H1 (cell line): ENCODE measurements at regions not wholly inside any gene's neighbourhood (a gene's known extent, or its start where the extent isn't known, plus 50 kb on each side); places are given as distances from the start of the nearest gene placed in this dataset.

Experiments
- CTCF ChIA-PET: fragments of 300-600 bp; sonication (Branson Sonifier 250); formaldehyde crosslinking; loops from one replicate; lab custom pipeline; 2021; ENCODE audit not compliant: partially characterized antibody; lab: Charles Lee
- POLR2A ChIA-PET: fragments of 300-600 bp; sonication (Branson Sonifier 250); formaldehyde crosslinking; loops from one replicate; lab custom pipeline; 2021; ENCODE audit warnings: inconsistent platforms; ENCODE audit not compliant: partially characterized antibody; lab: Charles Lee
- DNase-seq, 2 experiments: peaks; one replicate each; pipeline versions ENCODE4 v3.0.0 to v3.0.0-alpha.2; 2010 to 2022; ENCODE audit warnings: low spot score in 2 of 2, low read depth in 1 of 2, mixed read lengths in 1 of 2
- FAIRE-seq: peaks from 2 replicates; lab custom pipeline; 2011; peaks lifted over from hg19 to GRCh38; lab: Jason Lieb, UNC
- H2AFZ ChIP-seq: 2 replicates; pipeline ENCODE4 v1.8.1; 2012; ENCODE audit warnings: low read length, inconsistent platforms
- H2AK5ac ChIP-seq: 2 replicates; pipeline ENCODE4 v1.6.1; 2013; ENCODE audit warnings: low read depth, low read length
- H2BK120ac ChIP-seq: replicated peaks from 2 replicates; pipeline ENCODE3; 2013; ENCODE audit warnings: low read depth, low read length, inconsistent platforms
- H2BK12ac ChIP-seq: 2 replicates; pipeline ENCODE4 v1.6.1; 2013; ENCODE audit warnings: low read depth, low read length
- H2BK15ac ChIP-seq: 2 replicates; pipeline ENCODE4 v1.6.1; 2013; ENCODE audit warnings: low read length
- H2BK20ac ChIP-seq: 2 replicates; pipeline ENCODE4 v1.6.1; 2013; ENCODE audit warnings: low read length
- H2BK5ac ChIP-seq: 2 replicates; pipeline ENCODE4 v1.6.1; 2013; ENCODE audit warnings: low read depth, low read length
- H3K14ac ChIP-seq: 2 replicates; pipeline ENCODE4 v1.6.1; 2013; ENCODE audit warnings: inconsistent platforms; ENCODE audit not compliant: insufficient read length
- H3K18ac ChIP-seq: 2 replicates; pipeline ENCODE4 v1.6.1; 2013; ENCODE audit warnings: low read length; ENCODE audit errors: extremely low read depth
- H3K23ac ChIP-seq: 2 replicates; pipeline ENCODE4 v1.6.1; 2013; ENCODE audit warnings: inconsistent platforms; ENCODE audit not compliant: insufficient read length
- H3K23me2 ChIP-seq: 2 replicates; pipeline ENCODE4 v1.6.1; 2013; ENCODE audit warnings: low read depth, low read length
- H3K27ac ChIP-seq: 2 replicates; pipeline ENCODE4 v1.6.1; 2011; ENCODE audit warnings: low read depth, low read length, inconsistent platforms
- H3K27me3 ChIP-seq, 4 experiments: replicated peaks in 1 of 4; 1 replicate in 1 of 4; 2 replicates in 3 of 4; pipeline versions ENCODE4 v1.6.1 to v1.8.1; 2011 to 2013; ENCODE audit warnings: low read length in 3 of 4, mild to moderate bottlenecking in 3 of 4, inconsistent platforms in 2 of 4, mixed read lengths in 2 of 4, moderate library complexity in 1 of 4; ENCODE audit not compliant: control insufficient read depth in 3 of 4, insufficient read depth in 3 of 4; ENCODE audit errors: extremely low read depth in 1 of 4
- H3K36me3 ChIP-seq, 4 experiments: 2 replicates each; pipeline versions ENCODE4 v1.6.1 to v1.8.1; 2011 to 2013; ENCODE audit warnings: mild to moderate bottlenecking in 4 of 4, low read length in 3 of 4, moderate library complexity in 2 of 4, control low read depth in 1 of 4, inconsistent platforms in 1 of 4; ENCODE audit not compliant: insufficient read depth in 4 of 4, control insufficient read depth in 2 of 4
- H3K4ac ChIP-seq: replicated peaks from 2 replicates; pipeline ENCODE3; 2013; ENCODE audit warnings: low read length, low read depth, mixed read lengths, inconsistent platforms; ENCODE audit not compliant: insufficient read length
- H3K4me1 ChIP-seq, 4 experiments: replicated peaks in 1 of 4; 1 replicate in 1 of 4; 2 replicates in 3 of 4; pipeline versions ENCODE4 v1.6.1 to v1.8.1; 2011 to 2013; ENCODE audit warnings: low read length in 3 of 4, inconsistent platforms in 2 of 4, mixed read lengths in 1 of 4; ENCODE audit not compliant: insufficient read depth in 4 of 4, control insufficient read depth in 3 of 4
- H3K4me2 ChIP-seq, 2 experiments: 2 replicates each; pipeline versions ENCODE4 v1.6.1 to v1.8.1; 2011 to 2013; ENCODE audit warnings: low read depth in 2 of 2, low read length in 2 of 2, control low read depth in 1 of 2, inconsistent platforms in 1 of 2, mild to moderate bottlenecking in 1 of 2; ENCODE audit not compliant: insufficient read depth in 1 of 2
- H3K4me3 ChIP-seq, 4 experiments: fragments of 200-600, 300-600 bp in 1 of 4; sonication (generic), shearing (Covaris generic), sonication (Bioruptor Twin) in 1 of 4; 2 replicates each; pipeline versions ENCODE4 v1.5.1 to v1.8.1; 2011 to 2016; ENCODE audit warnings: low read length in 4 of 4, low read depth in 3 of 4, control low read depth in 2 of 4, inconsistent platforms in 2 of 4, mild to moderate bottlenecking in 2 of 4, mixed read lengths in 1 of 4, moderate library complexity in 1 of 4; ENCODE audit not compliant: insufficient read depth in 2 of 4; ENCODE audit errors: extremely low read depth in 1 of 4
- H3K56ac ChIP-seq: replicated peaks from 2 replicates; pipeline ENCODE3; 2013; ENCODE audit warnings: low read depth, mild to moderate bottlenecking, mixed read lengths, low read length, inconsistent platforms; ENCODE audit not compliant: insufficient read length
- H3K79me1 ChIP-seq: 2 replicates; pipeline ENCODE4 v1.6.1; 2013; ENCODE audit warnings: low read depth, low read length, control low read depth
- H3K79me2 ChIP-seq, 2 experiments: 2 replicates each; pipeline versions ENCODE4 v1.6.1 to v1.8.1; 2012 to 2013; ENCODE audit warnings: low read length in 2 of 2, mild to moderate bottlenecking in 2 of 2, inconsistent platforms in 1 of 2; ENCODE audit not compliant: insufficient read depth in 2 of 2, control insufficient read depth in 1 of 2
- H3K9ac ChIP-seq, 4 experiments: replicated peaks in 1 of 4; 1 replicate in 1 of 4; 2 replicates in 3 of 4; pipeline versions ENCODE4 v1.6.1 to v1.8.1; 2011 to 2013; ENCODE audit warnings: low read depth in 3 of 4, low read length in 3 of 4, control low read depth in 2 of 4, mild to moderate bottlenecking in 2 of 4, moderate library complexity in 2 of 4, inconsistent platforms in 1 of 4; ENCODE audit errors: extremely low read depth in 1 of 4
- H3K9me3 ChIP-seq, 2 experiments: 2 replicates each; pipeline versions ENCODE4 v1.6.1 to v1.8.1; 2012 to 2013; ENCODE audit warnings: mild to moderate bottlenecking in 2 of 2, moderate library complexity in 2 of 2, control low read depth in 1 of 2, inconsistent platforms in 1 of 2, low read depth in 1 of 2, low read length in 1 of 2, mixed read lengths in 1 of 2; ENCODE audit not compliant: insufficient read depth in 2 of 2
- H4K20me1 ChIP-seq, 2 experiments: replicated peaks in 1 of 2; 2 replicates each; pipeline versions ENCODE3 to v1.8.1; 2011 to 2013; ENCODE audit warnings: inconsistent platforms in 2 of 2, low read length in 2 of 2, mild to moderate bottlenecking in 1 of 2; ENCODE audit not compliant: insufficient read depth in 2 of 2, control insufficient read depth in 1 of 2
- H4K5ac ChIP-seq: 2 replicates; pipeline ENCODE4 v1.6.1; 2013; ENCODE audit warnings: low read length, low read depth, mixed read lengths, inconsistent platforms; ENCODE audit not compliant: insufficient read length
- H4K8ac ChIP-seq: 2 replicates; pipeline ENCODE4 v1.8.0; 2013; ENCODE audit warnings: mild to moderate bottlenecking, moderate library complexity, low read length, inconsistent platforms; ENCODE audit not compliant: insufficient read depth; ENCODE audit errors: extremely low read depth
- H4K91ac ChIP-seq: replicated peaks from 2 replicates; pipeline ENCODE3; 2013; ENCODE audit warnings: low read length, mixed read lengths, inconsistent platforms; ENCODE audit not compliant: insufficient read length
- CBX5 ChIP-seq: fragments of 300-800, 300-1000 bp; sonication (generic); IDR thresholded peaks from 2 replicates; pipeline ENCODE4 v1.7.1; 2016; ENCODE audit warnings: antibody characterized with exemption, low read length, low read depth
- KDM4A ChIP-seq: IDR thresholded peaks from one replicate; pipeline ENCODE4 v1.7.1; 2012; ENCODE audit warnings: low read depth, mild to moderate bottlenecking, moderate library complexity, low read length, inconsistent platforms; ENCODE audit not compliant: severe bottlenecking
- KDM5A ChIP-seq: fragments of 200-600 bp; IDR thresholded peaks from 2 replicates; pipeline ENCODE4 v1.7.1; 2012; ENCODE audit warnings: mild to moderate bottlenecking, low read length, inconsistent platforms, mixed read lengths
- NANOG ChIP-seq: IDR thresholded peaks from 2 replicates; pipeline ENCODE4 v1.6.1; 2011; ENCODE audit warnings: low read length, low read depth, mild to moderate bottlenecking, inconsistent platforms; ENCODE audit not compliant: insufficient read depth, poor library complexity, severe bottlenecking
- PHF8 ChIP-seq: fragments of 200-600 bp; sonication (generic); conservative IDR thresholded peaks from 2 replicates; pipeline ENCODE4 v1.7.1; 2012; ENCODE audit warnings: low read depth, mild to moderate bottlenecking, inconsistent platforms, low read length, moderate library complexity
- RBBP5 ChIP-seq: IDR thresholded peaks from 2 replicates; pipeline ENCODE4 v1.7.1; 2012; ENCODE audit warnings: low read depth, mild to moderate bottlenecking, inconsistent platforms, low read length, moderate library complexity, borderline replicate concordance
- RFX5 ChIP-seq: IDR thresholded peaks from 2 replicates; pipeline ENCODE4 v1.6.1; 2011; ENCODE audit warnings: low read depth, low read length, improper control_type of control experiment, borderline replicate concordance
- RNF2 ChIP-seq: fragments of 200-900, 300-1000 bp; sonication (generic); IDR thresholded peaks from 2 replicates; pipeline ENCODE4 v1.7.1; 2016; ENCODE audit warnings: borderline replicate concordance, low read depth, mild to moderate bottlenecking, antibody characterized with exemption, low read length; ENCODE audit not compliant: poor library complexity, severe bottlenecking; ENCODE audit errors: missing control alignments
- RXRA ChIP-seq: IDR thresholded peaks from 2 replicates; pipeline ENCODE4 v1.6.1; 2011; ENCODE audit warnings: low read depth, mild to moderate bottlenecking, low read length, moderate library complexity; ENCODE audit not compliant: insufficient read depth
- SP2 ChIP-seq: IDR thresholded peaks from 2 replicates; pipeline ENCODE4 v1.6.1; 2012; ENCODE audit warnings: mild to moderate bottlenecking, low read length, inconsistent platforms
- SP4 ChIP-seq: IDR thresholded peaks from 2 replicates; pipeline ENCODE4 v1.6.1; 2012; ENCODE audit warnings: low read length, inconsistent platforms
- SUZ12 ChIP-seq: fragments of 200-600 bp; sonication (generic); IDR thresholded peaks from 2 replicates; pipeline ENCODE4 v1.6.1; 2012; ENCODE audit warnings: mild to moderate bottlenecking, inconsistent platforms, low read length, moderate library complexity, mixed read lengths
- TAF7 ChIP-seq: optimal IDR thresholded peaks from 2 replicates; pipeline ENCODE3; 2011; ENCODE audit warnings: low read depth, mild to moderate bottlenecking, inconsistent platforms, low read length, moderate library complexity, borderline replicate concordance
- WGBS, 2 experiments: shearing (Covaris generic) in 1 of 2; methylation state at CpG; one replicate each; pipeline versions ENCODE4 v1.1.6 to v1.1.7; 2013 to 2015; ENCODE audit warnings: low lambda C conversion rate in 2 of 2, mixed read lengths in 2 of 2, inconsistent platforms in 1 of 2, low coverage in 1 of 2, missing lambda C conversion rate in 1 of 2; ENCODE audit not compliant: insufficient replicate concordance in 2 of 2, insufficient coverage in 1 of 2, insufficient read length in 1 of 2; ENCODE audit errors: extremely low coverage in 1 of 2, missing lambda C conversion rate in 1 of 2; 5-methylcytosine and 5-hydroxymethylcytosine counted together
- TF ChIP-seq, protein P1 (sequence below): IDR thresholded peaks from 2 replicates; pipeline ENCODE4 v1.6.1; 2012; ENCODE audit warnings: inconsistent platforms

DNA sequence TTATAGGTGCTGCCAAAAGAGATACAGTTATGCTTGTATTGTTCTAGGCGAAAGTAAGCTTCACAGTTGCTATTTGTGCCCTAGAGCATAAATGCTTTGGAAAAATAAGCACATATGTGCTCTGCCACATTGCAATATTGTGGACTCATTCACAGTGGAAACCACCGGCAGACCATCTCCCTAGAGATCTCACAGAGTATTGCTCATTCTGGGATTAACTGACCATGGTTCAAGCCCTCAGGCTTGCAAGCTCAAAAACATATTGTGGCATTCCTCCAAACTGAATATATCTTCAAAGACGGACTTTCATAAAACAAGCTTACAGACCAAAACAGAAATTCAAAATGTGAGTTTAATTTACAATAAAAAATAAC lies 158.2 kb upstream of the CCDC150 start:
- Histone ChIP-seq H2BK120ac (no peak overlapping the region), H3K4me1 (no peaks in the 10 kb centered on the region), H2BK20ac (no peak overlapping the region), H3K14ac (no peak overlapping the region), H3K4ac (no peak overlapping the region), H2AFZ (no peak overlapping the region), H3K4me2 (no peak overlapping the region), H4K20me1 (no peaks in the 10 kb centered on the region), H3K27me3 (no peaks in the 10 kb centered on the region), H3K9me3 (no peaks in the 10 kb centered on the region), H2BK15ac (no peak overlapping the region), H3K9ac (no peak overlapping the region), H3K23me2 (no peaks in the 10 kb centered on the region), H2AK5ac (no peak overlapping the region), H4K8ac (no peak overlapping the region), H3K4me3 (no peak overlapping the region), H2BK5ac (no peak overlapping the region), H3K27ac (no peak overlapping the region), H3K18ac (no peak overlapping the region), H4K5ac (no peak overlapping the region), H3K23ac (no peak overlapping the region), H3K79me2 (no peaks in the 10 kb centered on the region), H3K56ac (no peak overlapping the region), H3K79me1 (no peaks in the 10 kb centered on the region), H4K91ac (no peak overlapping the region), H3K36me3 (no peaks in the 10 kb centered on the region), H2BK12ac (no peak overlapping the region)
- 90% methylated on average over 3 of the region's 3 CpGs; no CpG with 5 or more reads in 1 of the 2 experiments for WGBS, 2 experiments
- POLR2A ChIA-PET: no interaction called here
- DNase-seq (no peak), FAIRE-seq (no peak)
- CTCF ChIA-PET: interaction anchor here (0.5 to 1.6 kb wide), 5 partner anchors 13 to 268 kb away, joined by 3 to 4 read pairs (median 3); no protein-coding TSS in a partner anchor
- TF ChIP-seq SUZ12 (no peak), RFX5 (no peak), RBBP5 (no peak), SP2 (no peak), PHF8 (no peak), CBX5 (no peak), SP4 (no peak), KDM4A (no peak), TAF7 (no peak), RXRA (no peak), RNF2 (no peak), KDM5A (no peak), NANOG (no peak)
- TF ChIP-seq, protein P1, sequence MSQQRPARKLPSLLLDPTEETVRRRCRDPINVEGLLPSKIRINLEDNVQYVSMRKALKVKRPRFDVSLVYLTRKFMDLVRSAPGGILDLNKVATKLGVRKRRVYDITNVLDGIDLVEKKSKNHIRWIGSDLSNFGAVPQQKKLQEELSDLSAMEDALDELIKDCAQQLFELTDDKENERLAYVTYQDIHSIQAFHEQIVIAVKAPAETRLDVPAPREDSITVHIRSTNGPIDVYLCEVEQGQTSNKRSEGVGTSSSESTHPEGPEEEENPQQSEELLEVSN: no peak
